ENCODE measurements at regions not wholly inside any gene's neighbourhood (a gene's known extent, or its start where the extent isn't known, plus 50 kb on each side); places are given as distances from the start of the nearest gene placed in this dataset.

GRCh38 chr2:20563251-20563650, 87.6 kb downstream of the HS1BP3 start:
- Histone ChIP-seq H3K79me2 (ENCODE audit: insufficient read depth, low read depth) (no peaks in the 10 kb centered on the region), H3K36me3 (ENCODE audit: insufficient read depth) (no peaks in the 10 kb centered on the region), H3K4me1 (ENCODE audit: low read depth, poor library complexity, severe bottlenecking) (no peaks in the 10 kb centered on the region), H3K27me3 (ENCODE audit: insufficient read depth, low read depth) (no peaks in the 10 kb centered on the region), H2AFZ (ENCODE audit: low read depth) (no peak overlapping the region), H3K4me2 (no peak overlapping the region), H3K9ac (no peak overlapping the region), H3K27ac (no peak overlapping the region), H3K4me3 (IDR thresholded peaks at IDR 0.05; ENCODE audit: insufficient read depth, low read depth, low read length) (no peak overlapping the region), H4K20me1 (ENCODE audit: insufficient read depth) (no peaks in the 10 kb centered on the region)
- TF ChIP-seq, protein P1, sequence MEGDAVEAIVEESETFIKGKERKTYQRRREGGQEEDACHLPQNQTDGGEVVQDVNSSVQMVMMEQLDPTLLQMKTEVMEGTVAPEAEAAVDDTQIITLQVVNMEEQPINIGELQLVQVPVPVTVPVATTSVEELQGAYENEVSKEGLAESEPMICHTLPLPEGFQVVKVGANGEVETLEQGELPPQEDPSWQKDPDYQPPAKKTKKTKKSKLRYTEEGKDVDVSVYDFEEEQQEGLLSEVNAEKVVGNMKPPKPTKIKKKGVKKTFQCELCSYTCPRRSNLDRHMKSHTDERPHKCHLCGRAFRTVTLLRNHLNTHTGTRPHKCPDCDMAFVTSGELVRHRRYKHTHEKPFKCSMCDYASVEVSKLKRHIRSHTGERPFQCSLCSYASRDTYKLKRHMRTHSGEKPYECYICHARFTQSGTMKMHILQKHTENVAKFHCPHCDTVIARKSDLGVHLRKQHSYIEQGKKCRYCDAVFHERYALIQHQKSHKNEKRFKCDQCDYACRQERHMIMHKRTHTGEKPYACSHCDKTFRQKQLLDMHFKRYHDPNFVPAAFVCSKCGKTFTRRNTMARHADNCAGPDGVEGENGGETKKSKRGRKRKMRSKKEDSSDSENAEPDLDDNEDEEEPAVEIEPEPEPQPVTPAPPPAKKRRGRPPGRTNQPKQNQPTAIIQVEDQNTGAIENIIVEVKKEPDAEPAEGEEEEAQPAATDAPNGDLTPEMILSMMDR (conservative IDR thresholded peaks at IDR 0.05; ENCODE audit: low read depth, low read length), result no peak

GRCh38 chr2:20563833-20564232, 87.1 kb downstream of the HS1BP3 start:
- Histone ChIP-seq H3K4me1 (ENCODE audit: low read depth, poor library complexity, severe bottlenecking) (no peaks in the 10 kb centered on the region), H3K27me3 (ENCODE audit: insufficient read depth, low read depth) (no peaks in the 10 kb centered on the region), H3K36me3 (ENCODE audit: insufficient read depth) (no peaks in the 10 kb centered on the region), H3K4me2 (no peak overlapping the region), H3K79me2 (ENCODE audit: insufficient read depth, low read depth) (no peaks in the 10 kb centered on the region), H3K4me3 (IDR thresholded peaks at IDR 0.05; ENCODE audit: insufficient read depth, low read depth, low read length) (no peak overlapping the region), H4K20me1 (ENCODE audit: insufficient read depth) (no peaks in the 10 kb centered on the region), H3K9ac (no peak overlapping the region), H2AFZ (ENCODE audit: low read depth) (no peak overlapping the region), H3K27ac (no peak overlapping the region)
- TF ChIP-seq, protein P1 (conservative IDR thresholded peaks at IDR 0.05; ENCODE audit: low read depth, low read length), result no peak

GRCh38 chr2:20565101-20565622, 85.7 kb downstream of the HS1BP3 start:
- no peak overlapping the region for H3K4me2 ChIP-seq
- no peak overlapping the region for H3K27ac ChIP-seq
- no peaks in the 10 kb centered on the region for H3K27me3 ChIP-seq (ENCODE audit: insufficient read depth, low read depth)
- TF ChIP-seq, protein P1 (conservative IDR thresholded peaks at IDR 0.05; ENCODE audit: low read depth, low read length), result no peak
- no peaks in the 10 kb centered on the region for H3K4me1 ChIP-seq (ENCODE audit: low read depth, poor library complexity, severe bottlenecking)
- no peak overlapping the region for H3K4me3 ChIP-seq (IDR thresholded peaks at IDR 0.05; ENCODE audit: insufficient read depth, low read depth, low read length)
- H3K79me2 ChIP-seq (ENCODE audit: insufficient read depth, low read depth), result no peaks in the 10 kb centered on the region
- H4K20me1 ChIP-seq (ENCODE audit: insufficient read depth), result no peaks in the 10 kb centered on the region
- H3K36me3 ChIP-seq (ENCODE audit: insufficient read depth), result no peaks in the 10 kb centered on the region
- no peak overlapping the region for H3K9ac ChIP-seq
- no peak overlapping the region for H2AFZ ChIP-seq (ENCODE audit: low read depth)

DNA sequence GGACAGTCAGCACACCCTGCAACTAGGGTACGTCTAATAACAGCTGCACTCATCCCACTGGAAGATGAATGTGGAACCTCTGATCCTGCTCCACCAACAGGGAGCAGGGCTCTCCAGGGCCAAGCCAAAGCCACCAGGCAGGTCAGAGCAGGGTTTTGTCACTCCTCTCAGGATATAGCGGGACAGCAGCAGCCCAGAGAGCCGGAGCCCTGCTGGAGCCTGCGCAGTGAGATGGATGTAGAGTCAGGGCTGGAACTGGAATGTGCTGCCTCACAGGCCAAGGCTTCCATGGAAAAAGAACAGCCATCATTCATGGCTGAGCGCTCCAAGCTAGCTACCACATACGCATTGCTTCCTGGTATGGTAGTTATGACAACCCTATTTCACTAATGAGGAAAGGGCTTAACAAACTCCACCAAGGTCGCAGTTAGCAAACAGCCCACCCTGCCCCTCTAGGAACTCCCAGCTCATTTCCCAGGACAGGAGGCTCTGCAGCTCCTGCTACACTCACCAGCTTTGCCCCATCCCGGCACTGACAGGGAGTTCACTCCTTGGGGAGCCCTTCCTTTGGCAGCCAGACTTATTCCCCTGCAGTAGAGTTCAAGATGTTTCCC, 85.2 kb downstream of the HS1BP3 start:
- H4K20me1 ChIP-seq (ENCODE audit: insufficient read depth), result no peaks in the 10 kb centered on the region
- TF ChIP-seq, protein P1 (conservative IDR thresholded peaks at IDR 0.05; ENCODE audit: low read depth, low read length), result no peak
- H3K9ac ChIP-seq, result no peak overlapping the region
- no peaks in the 10 kb centered on the region for H3K36me3 ChIP-seq (ENCODE audit: insufficient read depth)
- no peak overlapping the region for H3K4me3 ChIP-seq (IDR thresholded peaks at IDR 0.05; ENCODE audit: insufficient read depth, low read depth, low read length)
- H3K27me3 ChIP-seq (ENCODE audit: insufficient read depth, low read depth), result no peaks in the 10 kb centered on the region
- no peak overlapping the region for H3K4me2 ChIP-seq
- H3K27ac ChIP-seq, result no peak overlapping the region
- H3K4me1 ChIP-seq (ENCODE audit: low read depth, poor library complexity, severe bottlenecking), result no peaks in the 10 kb centered on the region
- H3K79me2 ChIP-seq (ENCODE audit: insufficient read depth, low read depth), result no peaks in the 10 kb centered on the region
- no peak overlapping the region for H2AFZ ChIP-seq (ENCODE audit: low read depth)
